Astrocyte of the hippocampus (primary cell): ENCODE measurements at regions not wholly inside any gene's neighbourhood (a gene's known extent, or its start where the extent isn't known, plus 50 kb on each side); places are given as distances from the start of the nearest gene placed in this dataset.
"Not testable (repeated sequence)": the region's sequence is repeated elsewhere in the genome, so short reads cannot be mapped to it uniquely, and the experiment has no call there.

Experiments used
- DNase-seq: peaks from one replicate; pipeline ENCODE4 v3.0.0; 2011; ENCODE audit warnings: low read depth, low spot score

- not testable (repeated sequence) for DNase-seq
These were observed 913.4 kb upstream of the DIAPH2 start for GRCh38 chrX:95771198-95771597.

- DNase-seq, result no peak
These were observed 892.8 kb upstream of the DIAPH2 start for GRCh38 chrX:95791876-95792275.

DNA sequence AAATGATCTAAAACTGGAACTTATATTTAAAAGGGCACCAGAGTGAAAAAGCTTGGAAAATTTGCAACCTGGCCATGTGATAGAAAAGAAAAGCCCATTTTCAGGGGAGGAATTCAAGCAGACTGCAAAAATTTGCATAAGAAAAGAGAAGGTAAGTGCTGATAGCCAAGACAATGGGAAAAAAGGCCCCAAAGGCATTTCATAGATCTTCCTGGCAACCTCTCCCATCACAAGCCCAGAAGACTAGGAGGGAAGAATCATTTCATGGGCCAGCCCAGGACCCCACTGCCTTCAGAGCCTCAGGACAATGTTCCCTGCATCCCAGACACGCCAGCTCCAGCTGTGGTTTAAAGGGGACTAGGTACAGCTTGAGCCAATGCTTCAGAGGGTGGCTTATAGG is 887.3 kb upstream of the DIAPH2 start:
- DNase-seq, result no peak

DNA sequence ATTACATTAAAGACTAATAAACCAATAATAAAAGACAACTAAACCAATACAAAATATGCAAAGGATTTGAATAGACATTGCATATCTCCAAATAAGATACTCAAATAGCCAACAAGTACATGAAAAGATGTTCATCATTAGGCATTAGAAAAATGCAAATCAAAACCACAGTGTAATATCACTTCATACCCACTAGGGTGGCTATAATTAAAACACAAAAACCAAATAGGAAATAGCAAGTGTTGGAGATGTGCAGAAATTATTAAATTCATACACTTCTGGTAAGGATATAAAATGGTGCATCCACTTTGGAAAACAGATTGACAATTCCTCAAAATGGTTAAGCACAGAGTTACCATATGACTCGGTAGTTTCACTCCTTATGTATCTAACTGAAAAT is 860.8 kb upstream of the DIAPH2 start:
- DNase-seq, result no peak

DNA sequence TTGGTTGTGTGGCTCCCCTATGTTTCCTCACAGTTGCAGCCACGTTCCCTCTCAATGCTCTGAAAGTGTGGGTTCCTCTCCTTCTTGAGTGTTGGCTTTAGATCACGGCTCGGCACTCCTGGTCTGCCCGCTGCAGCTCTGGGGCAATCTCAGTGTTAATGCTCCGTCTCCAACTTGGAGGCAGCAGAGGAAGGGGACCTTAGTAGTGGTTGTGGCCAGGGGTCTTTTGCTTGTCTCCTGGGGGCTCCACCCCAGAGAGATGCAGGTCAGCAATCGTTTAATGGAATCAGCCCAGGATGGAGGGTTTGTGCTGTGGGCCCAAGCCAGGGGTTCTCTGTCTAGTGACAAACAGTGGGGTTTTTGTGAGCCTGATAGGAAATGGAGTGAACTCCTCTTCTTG is 849.4 kb upstream of the DIAPH2 start:
- no peak for DNase-seq

DNA sequence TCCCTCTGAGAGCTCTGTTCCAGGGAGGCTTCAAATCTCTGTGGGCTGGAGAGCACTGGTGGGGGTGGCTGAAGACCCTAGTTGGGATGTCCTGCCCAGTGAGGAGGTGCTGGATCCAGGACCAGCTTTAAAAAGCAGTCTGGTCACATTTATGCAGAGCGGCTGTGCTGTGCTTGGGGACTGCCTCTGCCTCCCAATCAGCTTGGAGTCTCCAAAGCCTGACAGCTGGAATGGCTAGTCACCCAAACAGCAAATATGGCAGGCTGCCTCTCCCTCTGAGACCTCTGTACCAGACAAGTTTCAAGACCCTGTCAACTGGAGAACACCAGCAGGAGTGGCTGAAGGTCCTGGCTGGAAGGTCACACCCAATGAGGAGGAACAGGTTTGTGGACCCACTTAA is 848.1 kb upstream of the DIAPH2 start:
- DNase-seq, result no peak

DNA sequence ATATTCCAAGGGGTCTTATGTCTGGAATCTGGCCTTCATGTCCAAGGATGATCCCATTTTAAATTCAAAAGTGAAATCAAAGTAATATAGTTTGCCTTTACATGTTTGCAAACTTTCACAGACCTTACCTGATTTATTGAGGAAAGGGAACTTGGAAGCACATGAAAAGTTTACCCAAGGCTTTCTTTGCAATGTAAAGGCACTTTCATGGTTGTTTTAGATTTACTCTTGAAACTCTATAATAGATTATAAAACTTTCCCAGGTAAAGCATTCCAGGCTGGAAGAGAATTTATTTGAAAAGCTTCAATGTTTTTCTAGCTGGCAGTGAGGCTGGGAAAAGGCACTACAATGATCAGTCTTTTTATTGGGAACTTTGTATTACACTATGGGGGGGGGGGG is 842.8 kb upstream of the DIAPH2 start:
- DNase-seq, result no peak

DNA sequence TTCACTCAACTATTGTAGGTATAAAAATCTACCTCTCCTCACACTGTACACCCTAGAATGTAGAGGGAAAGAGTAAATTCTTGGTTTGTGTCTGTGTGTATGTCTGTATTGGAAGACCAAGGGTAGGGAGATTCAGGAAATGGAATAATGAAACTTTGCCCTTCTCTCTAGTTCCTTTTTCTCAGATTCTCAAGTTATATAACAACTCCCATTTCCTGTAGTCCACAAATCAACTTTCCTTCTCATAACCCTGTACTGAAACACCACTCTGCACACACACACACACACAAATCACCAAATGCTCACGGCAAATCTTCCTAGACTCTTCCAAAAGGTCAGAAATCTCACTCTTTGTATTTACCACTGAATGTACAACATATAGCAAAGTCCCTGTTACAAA is 824.5 kb upstream of the DIAPH2 start:
- DNase-seq, result no peak

DNA sequence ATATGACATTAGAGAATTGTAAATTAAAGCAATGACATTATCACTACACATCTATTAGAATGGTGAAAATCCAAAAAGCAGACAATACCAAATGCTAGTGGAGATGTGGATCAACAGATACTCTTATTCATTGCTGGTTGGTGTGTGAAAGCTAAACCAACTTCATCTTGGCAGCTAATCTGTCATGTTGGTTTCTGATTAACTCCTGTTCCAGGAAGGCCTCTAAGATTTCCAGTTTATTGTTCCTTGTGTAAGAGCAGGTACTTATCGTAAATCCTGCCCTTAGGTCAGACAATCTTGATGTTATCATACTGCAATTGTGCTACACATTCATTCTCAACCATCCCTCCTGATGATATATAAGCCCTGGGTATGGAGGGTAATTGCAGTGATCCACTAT is 809.0 kb upstream of the DIAPH2 start:
- DNase-seq, result no peak

DNA sequence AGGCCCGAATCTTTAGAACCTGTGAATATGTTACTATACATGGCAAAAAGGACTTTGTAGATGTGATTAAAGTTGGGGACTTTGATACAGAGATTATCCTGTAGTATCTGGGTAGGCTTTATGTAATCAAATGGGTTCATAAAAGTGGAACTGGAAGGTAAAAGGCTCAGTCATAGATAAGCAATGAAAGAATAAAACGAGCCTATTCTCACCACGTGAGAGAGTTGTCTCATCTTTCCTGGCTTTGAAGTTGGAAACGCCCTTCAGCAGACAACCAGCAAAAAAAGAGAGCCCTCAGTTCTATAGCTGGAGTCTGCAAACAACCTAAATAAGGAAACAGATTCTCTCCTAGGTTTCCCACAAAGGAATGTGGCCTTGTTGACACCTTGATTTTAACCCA is 805.8 kb upstream of the DIAPH2 start:
- no peak for DNase-seq

- DNase-seq, result peak; percentile 16
These were observed 800.5 kb upstream of the DIAPH2 start for GRCh38 chrX:95884186-95884585.

DNA sequence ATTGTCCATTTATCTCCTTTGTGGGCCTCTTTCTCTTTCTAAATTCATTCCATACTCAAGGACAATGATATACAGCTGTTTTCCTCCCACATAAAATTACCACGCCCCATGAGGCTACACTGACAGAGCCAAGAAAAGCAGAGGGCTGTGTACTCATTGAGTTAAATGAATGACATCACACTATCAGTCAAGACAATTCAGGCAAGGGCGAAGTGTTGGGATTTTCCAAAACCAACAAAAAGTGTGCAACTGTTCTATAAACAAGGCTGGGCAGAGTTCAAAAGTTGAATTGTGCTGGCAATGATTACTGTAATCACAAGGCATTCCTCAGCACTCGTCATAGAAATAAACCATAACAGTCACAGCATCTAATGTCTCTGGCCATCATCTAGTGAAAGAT is 799.6 kb upstream of the DIAPH2 start:
- DNase-seq, result peak; percentile 35

GRCh38 chrX:95889279-95889678 is 795.4 kb upstream of the DIAPH2 start:
- DNase-seq, result no peak

DNA sequence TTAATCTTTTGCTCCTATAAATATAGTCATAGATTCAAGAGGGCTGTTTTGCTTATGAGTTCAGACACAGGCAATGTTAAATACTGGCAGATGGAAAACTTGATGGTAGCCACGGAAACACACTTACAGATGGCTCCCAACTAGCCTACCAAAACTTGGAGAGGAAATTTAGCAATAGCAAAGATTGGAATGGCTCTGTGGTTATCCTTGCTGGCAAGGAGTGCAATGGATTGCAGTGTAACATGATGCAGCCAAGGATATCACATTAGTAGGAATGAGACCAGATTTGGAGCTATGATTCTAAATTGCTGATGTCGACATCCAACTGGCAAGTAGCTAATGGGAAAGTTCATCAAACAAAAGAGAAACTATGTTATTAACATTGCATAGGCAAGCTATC is 791.0 kb upstream of the DIAPH2 start:
- DNase-seq, result peak; percentile 32

GRCh38 chrX:95903490-95903889 is 781.2 kb upstream of the DIAPH2 start:
- no peak for DNase-seq

- no peak for DNase-seq
These were observed 780.7 kb upstream of the DIAPH2 start for GRCh38 chrX:95903975-95904374.

DNA sequence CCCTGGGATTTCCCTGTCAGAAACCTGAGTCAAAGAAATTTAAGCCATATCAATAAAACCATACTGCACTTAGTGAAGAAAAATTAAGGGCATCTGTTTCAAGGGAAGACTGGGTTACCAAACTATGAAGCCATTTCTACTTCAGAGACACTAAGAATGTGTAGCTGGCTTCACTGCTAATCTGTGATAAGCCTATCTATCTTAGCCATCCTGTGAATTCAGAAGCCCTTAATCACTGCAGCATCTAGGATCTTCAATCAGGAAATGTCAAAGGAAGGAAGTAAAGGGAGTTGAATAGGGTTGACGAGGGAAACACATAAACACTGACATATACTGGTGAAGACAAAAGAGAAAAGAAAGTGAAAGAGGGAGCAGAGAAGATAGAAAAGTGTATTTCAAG is 777.6 kb upstream of the DIAPH2 start:
- no peak for DNase-seq

DNA sequence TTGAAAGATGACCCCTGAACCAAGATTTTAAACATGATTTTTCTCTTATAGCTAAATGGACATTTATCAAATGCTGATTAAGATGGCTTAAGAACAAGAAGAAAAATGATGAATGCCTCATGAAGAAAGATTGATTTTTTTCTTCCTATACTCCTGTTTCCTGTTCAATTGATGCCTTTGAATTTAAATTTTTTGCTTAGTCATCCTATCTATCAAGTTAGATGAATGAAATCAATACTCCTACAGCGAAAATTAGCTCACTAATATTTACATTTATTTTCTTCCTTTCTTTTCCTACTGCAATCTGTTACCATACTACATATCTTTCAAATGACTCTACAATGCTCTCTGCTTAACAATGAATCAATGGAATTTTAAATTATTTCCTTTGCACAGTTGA is 773.6 kb upstream of the DIAPH2 start:
- no peak for DNase-seq

- DNase-seq, result no peak
These were observed 765.0 kb upstream of the DIAPH2 start for GRCh38 chrX:95919605-95920004.

DNA sequence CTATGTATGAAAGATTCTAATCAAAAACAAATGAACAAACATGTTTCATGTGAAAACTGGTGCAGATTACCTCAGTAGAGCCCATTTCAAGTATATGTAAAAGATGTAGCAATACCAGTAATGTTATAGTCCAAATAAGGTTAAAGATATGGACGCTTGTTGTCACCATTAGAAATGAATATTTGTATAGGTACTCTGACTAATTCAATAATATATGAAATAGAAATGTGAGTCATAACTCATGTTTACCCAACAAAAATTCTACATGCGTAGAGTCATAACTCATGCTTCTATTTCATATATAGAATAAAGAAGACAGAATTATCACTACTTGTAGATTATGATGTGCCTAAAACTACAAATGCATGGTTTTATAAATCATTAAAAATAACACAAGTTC is 739.1 kb upstream of the DIAPH2 start:
- no peak for DNase-seq

DNA sequence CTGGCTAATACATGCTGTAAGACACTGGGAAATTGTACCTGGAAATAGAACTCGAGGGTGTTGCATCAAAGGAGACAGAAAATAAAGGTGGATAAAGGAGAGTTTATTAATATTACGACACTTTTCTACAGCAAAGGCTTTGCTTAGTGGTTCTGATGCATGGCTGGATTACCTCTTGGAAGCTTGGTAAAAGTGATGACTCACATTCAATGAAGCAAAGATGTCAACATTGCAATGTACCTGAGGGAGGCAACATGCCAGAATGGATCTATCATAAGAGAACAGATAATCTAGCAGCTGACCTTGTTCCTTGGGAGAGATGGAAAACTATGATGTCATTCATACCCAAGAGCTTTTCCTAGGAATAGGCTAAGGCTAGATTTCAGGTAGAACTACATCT is 735.1 kb upstream of the DIAPH2 start:
- no peak for DNase-seq

GRCh38 chrX:95950679-95951078 is 734.0 kb upstream of the DIAPH2 start:
- no peak for DNase-seq

DNA sequence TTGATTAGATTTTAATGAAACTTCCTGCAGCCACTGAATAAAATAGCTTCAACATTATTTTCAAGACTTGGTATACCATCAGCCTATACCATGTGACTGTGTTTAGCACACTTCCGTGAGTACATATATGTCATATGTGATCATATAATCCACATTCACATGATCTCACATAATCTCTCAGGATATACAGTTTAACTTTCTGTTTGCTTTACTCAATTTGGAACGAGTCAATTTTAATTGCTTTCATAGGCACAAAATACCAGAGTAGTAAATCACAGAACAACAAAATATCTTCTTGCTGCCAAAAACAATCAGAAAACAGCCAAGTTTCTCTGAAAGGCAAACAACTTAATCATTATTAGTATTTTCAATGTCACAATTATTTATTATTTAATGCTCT is 731.1 kb upstream of the DIAPH2 start:
- no peak for DNase-seq

DNA sequence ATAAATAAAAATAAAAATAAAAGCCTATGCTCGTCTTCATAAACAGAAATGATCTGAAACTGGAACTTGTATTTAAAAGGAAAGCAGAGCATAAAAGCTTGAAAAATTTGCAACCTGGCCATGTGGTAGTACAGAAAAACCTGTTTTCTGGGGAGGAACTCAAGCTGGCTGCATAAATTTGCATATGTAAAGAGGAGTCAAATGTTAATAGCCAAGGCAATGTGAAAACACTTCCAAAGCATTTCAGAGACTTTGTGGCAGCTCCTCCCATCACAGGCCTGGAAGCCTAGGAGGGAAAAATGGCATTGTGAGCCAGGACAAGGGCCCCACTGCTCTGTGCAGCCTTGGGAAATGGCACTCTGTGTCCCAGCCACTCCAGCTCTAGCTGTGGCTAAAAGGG is 727.9 kb upstream of the DIAPH2 start:
- no peak for DNase-seq
